ENCODE measurements at regions not wholly inside any gene's neighbourhood (a gene's known extent, or its start where the extent isn't known, plus 50 kb on each side); places are given as distances from the start of the nearest gene placed in this dataset.
A peak's percentile ranks its signal among the peaks of the same experiment; 100 is the strongest.

DNA sequence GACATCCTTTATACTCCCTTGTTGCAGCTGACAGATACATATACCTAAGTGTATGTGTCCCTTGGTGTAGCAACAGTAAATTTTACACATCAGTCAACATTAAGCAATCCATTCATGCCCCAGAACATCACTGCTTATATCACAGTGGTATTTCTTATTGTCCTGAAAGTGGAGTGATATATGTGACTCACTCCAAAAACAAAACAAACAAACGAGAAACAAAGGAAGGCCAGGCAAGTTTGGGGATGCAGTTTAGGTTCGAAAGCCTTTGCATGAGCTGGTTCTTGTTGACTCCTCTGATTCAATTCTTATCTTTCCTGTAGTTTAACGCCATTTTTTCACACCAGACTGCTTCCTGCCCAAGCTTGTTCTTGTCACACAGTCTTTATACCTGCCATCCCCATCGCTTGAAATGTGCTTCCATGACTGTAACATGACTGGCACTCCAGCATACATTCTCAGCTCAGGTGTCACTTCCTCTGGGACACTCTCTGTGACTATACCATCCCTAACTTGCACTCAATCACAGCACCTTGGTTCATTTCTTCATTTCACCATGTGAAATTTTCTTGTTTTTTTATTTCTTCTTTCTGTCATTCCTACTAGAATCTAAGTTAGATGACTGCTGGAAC lies 125.0 kb upstream of the TSHZ2 start:
- TF ChIP-seq, protein P1, sequence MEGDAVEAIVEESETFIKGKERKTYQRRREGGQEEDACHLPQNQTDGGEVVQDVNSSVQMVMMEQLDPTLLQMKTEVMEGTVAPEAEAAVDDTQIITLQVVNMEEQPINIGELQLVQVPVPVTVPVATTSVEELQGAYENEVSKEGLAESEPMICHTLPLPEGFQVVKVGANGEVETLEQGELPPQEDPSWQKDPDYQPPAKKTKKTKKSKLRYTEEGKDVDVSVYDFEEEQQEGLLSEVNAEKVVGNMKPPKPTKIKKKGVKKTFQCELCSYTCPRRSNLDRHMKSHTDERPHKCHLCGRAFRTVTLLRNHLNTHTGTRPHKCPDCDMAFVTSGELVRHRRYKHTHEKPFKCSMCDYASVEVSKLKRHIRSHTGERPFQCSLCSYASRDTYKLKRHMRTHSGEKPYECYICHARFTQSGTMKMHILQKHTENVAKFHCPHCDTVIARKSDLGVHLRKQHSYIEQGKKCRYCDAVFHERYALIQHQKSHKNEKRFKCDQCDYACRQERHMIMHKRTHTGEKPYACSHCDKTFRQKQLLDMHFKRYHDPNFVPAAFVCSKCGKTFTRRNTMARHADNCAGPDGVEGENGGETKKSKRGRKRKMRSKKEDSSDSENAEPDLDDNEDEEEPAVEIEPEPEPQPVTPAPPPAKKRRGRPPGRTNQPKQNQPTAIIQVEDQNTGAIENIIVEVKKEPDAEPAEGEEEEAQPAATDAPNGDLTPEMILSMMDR (IDR thresholded peaks at IDR 0.05; ENCODE audit: low read length, missing control alignments) = no peak
- peak; percentile 43 for DNase-seq (ENCODE audit: low read depth)
- H3K4me3 ChIP-seq (replicated peaks; ENCODE audit: low read depth, low read length) = no peak overlapping the region

DNA sequence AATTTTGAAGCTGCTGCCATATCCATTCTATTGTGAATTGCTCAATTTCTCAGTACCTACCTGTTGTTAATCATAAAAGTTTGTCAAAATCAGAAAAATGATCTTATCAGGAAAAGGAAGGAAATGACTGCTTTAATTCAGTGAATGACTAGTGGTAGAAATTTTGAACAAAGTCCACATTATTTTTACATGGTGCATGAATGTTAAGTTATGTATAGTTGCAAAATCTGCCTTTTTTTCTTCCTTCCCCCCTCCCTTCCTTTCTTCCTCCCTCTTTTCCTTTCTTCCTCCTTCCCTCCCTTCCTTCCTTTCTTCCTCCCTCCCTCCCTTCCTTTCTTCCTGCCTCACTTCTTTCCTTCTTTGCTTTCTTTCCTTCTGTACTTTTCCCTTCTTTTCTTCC lies 127.1 kb upstream of the TSHZ2 start:
- TF ChIP-seq, protein P1 (IDR thresholded peaks at IDR 0.05; ENCODE audit: low read length, missing control alignments) = no peak
- DNase-seq (ENCODE audit: low read depth) = no peak
- H3K4me3 ChIP-seq (replicated peaks; ENCODE audit: low read depth, low read length) = no peak overlapping the region

DNA sequence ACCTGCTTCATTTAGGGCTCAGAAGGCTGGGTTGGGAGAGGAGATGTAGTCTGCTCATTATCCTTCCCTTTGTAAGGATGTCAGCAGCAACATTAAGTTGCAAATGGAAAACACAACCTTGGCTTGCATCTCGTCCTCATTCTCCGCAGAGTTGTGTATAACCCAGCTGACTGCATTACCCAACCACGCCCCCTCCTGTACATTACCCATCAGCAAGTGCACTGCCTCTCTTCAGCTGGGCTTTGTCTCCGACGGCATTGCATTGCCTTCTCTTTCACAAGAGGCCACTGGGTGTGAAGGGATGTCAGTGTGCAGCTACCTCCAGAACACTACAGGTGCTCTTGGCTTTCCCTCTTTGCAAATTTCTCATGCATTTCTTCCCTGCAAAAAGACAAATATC lies 128.7 kb upstream of the TSHZ2 start:
- TF ChIP-seq, protein P1 (IDR thresholded peaks at IDR 0.05; ENCODE audit: low read length, missing control alignments) = no peak
- no peak overlapping the region for H3K4me3 ChIP-seq (replicated peaks; ENCODE audit: low read depth, low read length)

DNA sequence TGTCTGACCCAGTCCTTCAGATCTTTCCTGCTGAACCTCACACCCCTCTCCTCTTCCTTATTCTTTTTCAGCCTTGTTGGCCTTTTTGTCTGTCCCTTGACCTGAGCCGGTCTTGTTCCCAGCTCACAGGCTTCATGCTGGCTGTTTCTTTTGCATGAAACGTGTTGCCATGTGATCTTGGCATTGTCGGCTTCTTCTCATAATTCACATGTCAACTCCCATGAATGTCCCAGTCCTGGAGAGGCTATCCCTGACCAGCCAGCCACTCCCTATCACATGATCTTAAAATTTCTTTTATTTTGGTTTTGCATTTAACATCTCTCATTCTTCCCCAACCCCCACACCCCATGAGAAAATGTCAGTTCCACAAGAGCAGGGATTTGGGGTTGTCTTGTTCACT lies 131.2 kb upstream of the TSHZ2 start:
- H3K4me3 ChIP-seq (replicated peaks; ENCODE audit: low read depth, low read length) = no peak overlapping the region
- TF ChIP-seq, protein P1 (IDR thresholded peaks at IDR 0.05; ENCODE audit: low read length, missing control alignments) = no peak
- no peak for DNase-seq (ENCODE audit: low read depth)

More for the DNA sequence above, 128.7 kb upstream of the TSHZ2 start:
- DNase-seq (ENCODE audit: low read depth) = no peak

DNA sequence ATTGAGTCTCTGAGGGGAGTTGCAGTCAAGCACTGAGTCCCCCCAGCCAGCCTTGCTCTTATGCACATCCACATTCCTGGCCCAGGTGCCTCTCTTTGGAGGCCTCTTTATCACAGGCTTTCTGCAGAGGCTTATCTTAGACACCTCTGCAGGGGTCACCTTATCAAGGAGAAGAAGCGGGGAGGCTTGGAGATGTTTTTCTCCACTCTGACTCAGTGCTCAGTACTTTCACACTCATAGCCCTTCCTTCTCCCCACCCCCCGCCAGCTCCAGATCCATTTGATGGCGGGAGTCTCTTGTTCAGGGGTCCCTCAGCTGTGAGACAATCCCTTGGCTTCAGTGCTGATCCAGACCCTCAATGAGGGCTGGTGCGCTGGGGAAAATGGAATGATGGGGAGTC lies 132.1 kb upstream of the TSHZ2 start:
- no peak for DNase-seq (ENCODE audit: low read depth)
- TF ChIP-seq, protein P1 (IDR thresholded peaks at IDR 0.05; ENCODE audit: low read length, missing control alignments) = no peak
- no peak overlapping the region for H3K4me3 ChIP-seq (replicated peaks; ENCODE audit: low read depth, low read length)

DNA sequence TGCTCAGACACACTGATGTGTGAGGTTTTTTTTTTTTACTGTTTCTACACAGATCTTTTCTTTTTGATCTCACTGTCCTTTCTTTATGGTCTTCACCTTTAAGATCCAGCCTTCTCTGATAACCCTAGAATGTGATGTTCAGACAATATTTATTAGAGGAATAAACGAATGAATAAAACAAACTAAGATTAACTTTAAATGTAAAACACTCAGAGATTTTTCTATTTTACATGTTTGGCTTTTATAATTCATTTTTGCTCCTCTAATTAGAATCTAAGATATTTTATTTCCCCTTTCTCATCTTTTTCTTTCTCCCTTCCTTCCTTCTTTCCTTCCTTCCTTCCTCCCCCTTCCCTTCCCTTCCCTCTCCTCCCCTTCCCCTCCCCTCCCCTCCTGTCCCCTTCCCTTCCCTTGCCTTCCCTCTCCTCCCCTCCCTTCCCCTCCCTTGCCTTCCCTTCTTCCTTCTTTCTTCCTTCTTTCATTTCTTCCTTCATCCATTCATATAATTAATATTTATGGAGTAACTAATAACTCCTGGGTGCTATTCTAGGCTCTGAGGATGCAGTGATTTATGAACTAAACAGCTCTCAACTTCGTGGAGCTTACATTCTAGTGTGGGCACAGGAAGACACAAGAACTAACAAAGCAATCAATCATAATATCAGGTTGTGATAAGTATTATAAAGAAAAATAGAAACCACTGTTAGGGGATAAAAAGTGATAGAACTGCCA lies 133.5 kb upstream of the TSHZ2 start:
- H3K4me3 ChIP-seq (replicated peaks; ENCODE audit: low read depth, low read length) = no peak overlapping the region
- TF ChIP-seq, protein P1 (IDR thresholded peaks at IDR 0.05; ENCODE audit: low read length, missing control alignments) = no peak
- no peak for DNase-seq (ENCODE audit: low read depth)
